Ovary (tissue), 7 donors: ENCODE measurements at regions not wholly inside any gene's neighbourhood (a gene's known extent, or its start where the extent isn't known, plus 50 kb on each side); places are given as distances from the start of the nearest gene placed in this dataset. TPM values are rescaled to one million over a fixed set of nuclear protein-coding genes. Genes with fewer than 3 reads are reported as not detected.

ENCODE experiments used
- DNase-seq, 5 donors: peaks; one replicate each; pipeline ENCODE4 v3.0.0-alpha.2; 2019 to 2020
- H3K27ac ChIP-seq, 2 donors: fragments of 200-600 bp; one replicate each; pipeline versions ENCODE4 v1.5.1 to v1.8.0; 2019 to 2022
- H3K27me3 ChIP-seq: fragments of 200-600 bp; one replicate; pipeline ENCODE4 v1.8.0; 2022
- H3K36me3 ChIP-seq: fragments of 200-600 bp; sonication (generic); one replicate; pipeline ENCODE4 v1.5.1; 2019
- H3K4me1 ChIP-seq: one replicate; pipeline ENCODE4 v1.8.1; 2013; ENCODE audit warnings: mild to moderate bottlenecking, moderate library complexity; ENCODE audit not compliant: insufficient read depth
- H3K4me3 ChIP-seq: fragments of 200-600 bp; sonication (generic); one replicate; pipeline ENCODE4 v1.5.1; 2017
- H3K9me3 ChIP-seq, 2 donors: fragments of 200-600 bp in 1 of 2; sonication (generic) in 1 of 2; one replicate each; pipeline versions ENCODE4 v1.5.1 to v1.8.1; 2013 to 2019; ENCODE audit warnings: mild to moderate bottlenecking in 1 of 2, moderate library complexity in 1 of 2
- CTCF ChIP-seq, 3 donors: fragments of 450-650 bp in 2 of 3; fragments of 200-600 bp in 1 of 3; IDR thresholded peaks; one replicate each; pipeline versions ENCODE4 v1.5.1 to v1.8.0; 2016 to 2022; ENCODE audit warnings: antibody characterized with exemption in 3 of 3, mild to moderate bottlenecking in 1 of 3
- EP300 ChIP-seq: sonication (generic); formaldehyde crosslinking; IDR thresholded peaks from one replicate; pipeline ENCODE4 v1.6.1; 2017; ENCODE audit warnings: antibody characterized with exemption
- POLR2A ChIP-seq: fragments of 450-650 bp; IDR thresholded peaks from one replicate; pipeline ENCODE4 v1.6.1; 2017; ENCODE audit warnings: antibody characterized with exemption, mild to moderate bottlenecking, moderate library complexity
- WGBS, 3 donors: extraction: QIAGEN DNeasy Blood & Tissue Kit in 1 of 3; methylation state at CpG; one replicate each; pipeline versions ENCODE4 v1.1.5 to v1.1.7; 2013 to 2017; 5-methylcytosine and 5-hydroxymethylcytosine counted together
- intact Hi-C, 4 donors: fragments of 100-400 bp; cut with DNase I; formaldehyde crosslinking; loops; one replicate each; pipeline versions ENCODE4 v1.11.0 to v1.15.1; 2022 to 2023
- microRNA-seq, 3 donors: library from miRNA; unstranded; fragments of <30 nt; microRNA quantifications; one replicate each; pipeline versions ENCODE4 to v1.2.0, GENCODE V29; 2019 to 2020
- small RNA-seq: library from RNA; depleted of rRNA; stranded (forward); fragments of <200 nt; gene quantifications from one replicate; pipeline ENCODE3, GENCODE V24; 2016
- donor health status: DM: no; HTN: no; CAD: no; lungs with moderate emphysema.
- donor health status: DM: no; HTN: no; CAD: no.
- donor health status: Bipolar disorder and iron deficiency.
- donor health status: DM: no; HTN: no; CAD: no.
- donor health status: DM: yes; HTN: yes; CAD: no.

GRCh38 chr6:33854572-33855030 is 50.8 kb upstream of the MLN start:
- Histone ChIP-seq H3K27me3 (no peaks in the 10 kb centered on the region), H3K27ac (no peak overlapping the region), H3K4me1 (no peaks in the 10 kb centered on the region), H3K36me3 (no peaks in the 10 kb centered on the region), H3K4me3 (no peak overlapping the region), H3K9me3 (no peaks in the 10 kb centered on the region)
- 17 to 25% (median 22%) methylated on average over 14 of the region's 14 CpGs for WGBS, 3 donors
- DNase-seq = peak in 2 of 5 donors; percentile 23 to 45
- TF ChIP-seq EP300 = no peak
- TF ChIP-seq POLR2A = no peak
- no peak for TF ChIP-seq CTCF (IDR thresholded peaks at IDR 0.05)
- intact Hi-C loops = no loop called here

DNA sequence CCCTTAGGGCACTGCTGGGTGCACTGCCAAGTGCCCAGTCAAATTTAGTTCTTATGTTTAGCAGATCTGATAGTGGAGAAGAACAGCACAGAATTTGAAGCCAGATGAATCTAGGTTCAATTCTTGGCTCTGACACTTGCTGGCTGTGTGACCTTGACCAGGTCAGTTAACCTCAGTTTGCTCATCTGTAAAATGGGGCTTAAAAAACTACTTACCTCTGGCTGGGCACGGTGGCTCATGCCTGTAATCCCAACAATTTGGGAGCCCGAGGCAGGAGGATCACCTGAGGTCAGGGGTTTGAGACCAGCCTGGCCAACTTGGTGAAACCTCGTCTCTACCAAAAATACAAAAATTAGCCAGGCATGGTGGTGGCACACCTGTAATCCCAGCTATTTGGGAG is 49.9 kb upstream of the MLN start:
- H3K27me3 ChIP-seq = no peaks in the 10 kb centered on the region

More for the DNA sequence above, 49.9 kb upstream of the MLN start:
- no peak overlapping the region for H3K27ac ChIP-seq
- no peak for TF ChIP-seq EP300
- TF ChIP-seq CTCF (IDR thresholded peaks at IDR 0.05) = no peak
- TF ChIP-seq POLR2A = no peak
- no peaks in the 10 kb centered on the region for H3K36me3 ChIP-seq
- H3K9me3 ChIP-seq = no peaks in the 10 kb centered on the region
- intact Hi-C loops = no loop called here
- no peak for DNase-seq
- H3K4me3 ChIP-seq = no peak overlapping the region
- H3K4me1 ChIP-seq = no peaks in the 10 kb centered on the region
- 88 to 94% (median 89%) methylated on average over 3 of the region's 3 CpGs for WGBS, 3 donors

Small RNA genes lying in the stretch of these regions (microRNA-seq; reads per million reads assigned to microRNA genes)
- 0 reads per million in 3 donors for gene MIR7159

Small RNA genes lying in the stretch of these regions (small RNA-seq; reads per million reads assigned to genes)
- gene AL138889.2 = not detected
- not detected for gene MIR7159
